Stomach (tissue), 8 donors: ENCODE measurements at regions not wholly inside any gene's neighbourhood (a gene's known extent, or its start where the extent isn't known, plus 50 kb on each side); places are given as distances from the start of the nearest gene placed in this dataset.

Source experiments
- DNase-seq, 2 donors: peaks; one replicate each; pipeline versions ENCODE4 v3.0.0 to v3.0.0-alpha.2; 2013 to 2019
- H3K27ac ChIP-seq, 5 donors: fragments of 200-600 bp in 4 of 5; sonication (generic) in 4 of 5; one replicate each; pipeline ENCODE4 v1.5.1; 2013 to 2019; ENCODE audit warnings: mild to moderate bottlenecking in 1 of 5, moderate library complexity in 1 of 5
- H3K27me3 ChIP-seq, 3 donors: fragments of 200-600 bp; sonication (generic); one replicate each; pipeline ENCODE4 v1.5.1; 2017 to 2019; ENCODE audit warnings: mixed run types in 1 of 3
- H3K36me3 ChIP-seq, 4 donors: fragments of 200-600 bp; sonication (generic); 1 replicate in 3 of 4; 2 replicates in 1 of 4; pipeline ENCODE4 v1.5.1; 2016 to 2019
- H3K4me1 ChIP-seq, 4 donors: fragments of 200-600 bp; sonication (generic); one replicate each; pipeline ENCODE4 v1.5.1; 2016 to 2019
- H3K4me3 ChIP-seq, 4 donors: fragments of 200-600 bp; sonication (generic) in 3 of 4; one replicate each; pipeline ENCODE4 v1.5.1; 2016 to 2019; ENCODE audit warnings: mild to moderate bottlenecking in 1 of 4
- H3K9me3 ChIP-seq, 4 donors: fragments of 200-600 bp; sonication (generic); one replicate each; pipeline ENCODE4 v1.5.1; 2016 to 2019
- CTCF ChIP-seq, 7 experiments: fragments of 450-650 bp in 4 of 7; fragments of 200-600 bp in 3 of 7; sonication (generic) in 3 of 7; IDR thresholded peaks; one replicate each; pipeline ENCODE4 v1.5.1; 2016 to 2019; ENCODE audit warnings: antibody characterized with exemption in 7 of 7, control low read depth in 2 of 7, mild to moderate bottlenecking in 1 of 7
- EP300 ChIP-seq: sonication (generic); formaldehyde crosslinking; IDR thresholded peaks from one replicate; pipeline ENCODE4 v1.6.1; 2017; ENCODE audit warnings: antibody characterized with exemption
- POLR2A ChIP-seq, 4 donors: fragments of 450-650 bp; IDR thresholded peaks; one replicate each; pipeline ENCODE4 v1.6.1; 2016; ENCODE audit warnings: antibody characterized with exemption in 4 of 4, control low read depth in 2 of 4, mild to moderate bottlenecking in 1 of 4, moderate library complexity in 1 of 4
- POLR2AphosphoS5 ChIP-seq, 3 donors: sonication (generic); formaldehyde crosslinking; IDR thresholded peaks; one replicate each; pipeline ENCODE4 v1.6.1; 2016; ENCODE audit warnings: antibody characterized with exemption in 3 of 3
- WGBS, 5 donors: extraction: QIAGEN DNeasy Blood & Tissue Kit in 3 of 5; methylation state at CpG; one replicate each; pipeline versions ENCODE4 v1.1.5 to v1.1.7; 2013 to 2018; 5-methylcytosine and 5-hydroxymethylcytosine counted together
- intact Hi-C: fragments of 100-400 bp; cut with DNase I; formaldehyde crosslinking; loops from one replicate; pipeline ENCODE4 v1.15.1; 2023; ENCODE audit warnings: low total_unique reads
- donor health status: healthy with polysubstance abuse.
- donor health status: Bipolar disorder and iron deficiency.
- donor health status: healthy.

GRCh38 chr5:108472237-108472636 is 90.3 kb upstream of the FBXL17 start:
- no peak for DNase-seq
- Histone ChIP-seq H3K4me3 (no peak overlapping the region), H3K27me3 (no peaks in the 10 kb centered on the region), H3K4me1 (no peaks in the 10 kb centered on the region), H3K27ac (no peak overlapping the region), H3K36me3 (no peaks in the 10 kb centered on the region), H3K9me3 (peaks cover 0 to 6% (median 0%) of the 10 kb centered on the region in 4 donors)
- 68 to 83% (median 74%) methylated on average over 3 of the region's 3 CpGs for WGBS, 5 donors
- TF ChIP-seq EP300, result no peak
- TF ChIP-seq CTCF (IDR thresholded peaks at IDR 0.05), result no peak
- TF ChIP-seq POLR2AphosphoS5 (IDR thresholded peaks at IDR 0.05), result no peak
- no peak for TF ChIP-seq POLR2A (IDR thresholded peaks at IDR 0.05)
- intact Hi-C loops, result no loop called here

DNA sequence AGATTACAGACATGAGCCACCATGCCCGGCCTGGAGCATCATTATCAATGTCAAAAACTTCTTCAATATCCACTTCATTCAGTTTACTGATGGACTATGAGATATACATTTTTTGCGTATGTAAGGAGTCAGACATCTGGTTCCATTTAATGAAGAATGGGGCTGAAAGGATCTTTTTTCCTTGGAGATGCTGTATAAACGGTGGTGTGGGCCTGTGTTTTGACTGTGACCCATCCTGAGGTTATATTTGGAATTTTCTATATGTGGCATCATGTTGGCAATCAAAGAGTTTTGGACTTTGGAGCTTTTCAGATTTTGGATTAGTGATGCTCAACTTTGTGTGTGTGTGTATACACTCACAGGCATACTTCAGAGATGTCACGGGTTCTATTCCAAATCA is 85.7 kb upstream of the FBXL17 start:
- H3K36me3 ChIP-seq, result no peaks in the 10 kb centered on the region
- no peak for DNase-seq
- no peak overlapping the region for H3K4me3 ChIP-seq
- H3K9me3 ChIP-seq, result peaks cover 0 to 1% (median 0%) of the 10 kb centered on the region in 4 donors
- TF ChIP-seq EP300 (no peak), POLR2AphosphoS5 (IDR thresholded peaks at IDR 0.05) (no peak), CTCF (IDR thresholded peaks at IDR 0.05) (no peak), POLR2A (IDR thresholded peaks at IDR 0.05) (no peak)
- H3K27me3 ChIP-seq, result no peaks in the 10 kb centered on the region
- intact Hi-C loops, result no loop called here
- H3K4me1 ChIP-seq, result no peaks in the 10 kb centered on the region
- WGBS, 5 donors, result 65 to 89% (median 83%) methylated on average over 4 of the region's 4 CpGs
- H3K27ac ChIP-seq, result no peak overlapping the region

GRCh38 chr5:108461628-108462367 is 79.9 kb upstream of the FBXL17 start:
- intact Hi-C loops, result no loop called here
- DNase-seq, result no peak
- H3K4me3 ChIP-seq, result no peak overlapping the region
- no peaks in the 10 kb centered on the region for H3K4me1 ChIP-seq
- H3K27me3 ChIP-seq, result no peaks in the 10 kb centered on the region
- H3K36me3 ChIP-seq, result no peaks in the 10 kb centered on the region
- TF ChIP-seq CTCF (IDR thresholded peaks at IDR 0.05) (no peak), POLR2AphosphoS5 (IDR thresholded peaks at IDR 0.05) (no peak), POLR2A (IDR thresholded peaks at IDR 0.05) (no peak), EP300 (no peak)
- 42 to 87% (median 67%) methylated on average over 1 of the region's 1 CpG for WGBS, 5 donors
- H3K9me3 ChIP-seq, result no peaks in the 10 kb centered on the region
- no peak overlapping the region for H3K27ac ChIP-seq

DNA sequence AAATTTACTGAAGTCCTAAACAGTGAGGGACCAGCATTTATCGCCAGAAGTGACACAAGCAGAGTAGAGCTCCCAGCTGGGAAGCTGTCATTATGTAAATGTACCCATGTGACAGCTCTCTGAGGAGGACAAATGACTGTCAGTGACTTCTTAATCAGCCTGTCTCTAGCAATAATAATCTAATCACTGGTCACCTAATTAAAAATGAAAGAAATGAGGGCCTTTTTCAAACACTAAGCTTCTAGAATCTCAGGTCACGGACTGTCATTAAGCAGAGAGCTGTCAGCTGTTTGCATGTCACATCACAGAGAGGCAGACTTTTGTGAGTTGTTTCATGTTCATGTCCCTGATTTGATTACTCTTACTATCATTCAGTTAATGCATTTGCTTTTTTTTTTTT is 77.9 kb upstream of the FBXL17 start:
- no peaks in the 10 kb centered on the region for H3K27me3 ChIP-seq
- intact Hi-C loops, result no loop called here
- no peak for DNase-seq
- H3K4me1 ChIP-seq, result no peaks in the 10 kb centered on the region
- TF ChIP-seq EP300 (no peak), CTCF (IDR thresholded peaks at IDR 0.05) (no peak), POLR2AphosphoS5 (IDR thresholded peaks at IDR 0.05) (no peak), POLR2A (IDR thresholded peaks at IDR 0.05) (no peak)
- H3K4me3 ChIP-seq, result no peak overlapping the region
- WGBS, 5 donors, result 56 to 65% (median 60%) methylated on average over 2 of the region's 2 CpGs
- no peak overlapping the region for H3K27ac ChIP-seq
- no peaks in the 10 kb centered on the region for H3K36me3 ChIP-seq
- peaks cover 0 to 9% (median 5%) of the 10 kb centered on the region in 4 donors for H3K9me3 ChIP-seq
